Left lung (tissue), 4 donors: ENCODE measurements at regions not wholly inside any gene's neighbourhood (a gene's known extent, or its start where the extent isn't known, plus 50 kb on each side); places are given as distances from the start of the nearest gene placed in this dataset.

ENCODE experiments used
- ATAC-seq: fragments of 200-7000 bp; cut with Tn5 transposase; one replicate; pipeline ENCODE4 v1.9.1; 2020; ENCODE audit warnings: moderate library complexity
- DNase-seq, 4 donors: peaks; one replicate each; pipeline ENCODE4 v3.0.0-alpha.2; 2013 to 2020
- H3K27ac ChIP-seq, 2 donors: fragments of 200-600 bp; sonication (generic) in 1 of 2; one replicate each; pipeline versions ENCODE4 v1.5.0 to v1.8.0; 2020 to 2021
- H3K27me3 ChIP-seq, 2 donors: fragments of 200-600 bp; sonication (generic) in 1 of 2; one replicate each; pipeline versions ENCODE4 v1.5.0 to v1.8.0; 2020 to 2021
- H3K36me3 ChIP-seq, 2 donors: fragments of 200-600 bp; sonication (generic) in 1 of 2; one replicate each; pipeline versions ENCODE4 v1.5.0 to v1.8.0; 2020 to 2021
- H3K4me1 ChIP-seq, 2 donors: fragments of 200-600 bp; one replicate each; pipeline ENCODE4 v1.8.0; 2021
- H3K4me3 ChIP-seq, 2 donors: fragments of 200-600 bp; sonication (generic) in 1 of 2; one replicate each; pipeline versions ENCODE4 v1.5.0 to v1.8.0; 2020 to 2021; ENCODE audit warnings: mild to moderate bottlenecking in 1 of 2
- H3K9me3 ChIP-seq, 2 donors: fragments of 200-600 bp; sonication (generic) in 1 of 2; one replicate each; pipeline versions ENCODE4 v1.5.0 to v1.8.0; 2020 to 2021
- intact Hi-C, 2 donors: fragments of 100-400 bp; cut with DNase I; formaldehyde crosslinking; loops; one replicate each; pipeline versions ENCODE4 v1.11.2 to v1.14.2; 2022
- TF ChIP-seq, protein P1 (sequence below), 2 donors: fragments of 200-600 bp; sonication (generic) in 1 of 2; IDR thresholded peaks; one replicate each; pipeline versions ENCODE4 v1.5.0 to v1.8.0; 2021; ENCODE audit warnings: antibody characterized with exemption in 2 of 2
- donor health status: DM: no; HTN: yes; CAD: no.
- donor health status: DM: no; HTN: no; CAD: no.

DNA sequence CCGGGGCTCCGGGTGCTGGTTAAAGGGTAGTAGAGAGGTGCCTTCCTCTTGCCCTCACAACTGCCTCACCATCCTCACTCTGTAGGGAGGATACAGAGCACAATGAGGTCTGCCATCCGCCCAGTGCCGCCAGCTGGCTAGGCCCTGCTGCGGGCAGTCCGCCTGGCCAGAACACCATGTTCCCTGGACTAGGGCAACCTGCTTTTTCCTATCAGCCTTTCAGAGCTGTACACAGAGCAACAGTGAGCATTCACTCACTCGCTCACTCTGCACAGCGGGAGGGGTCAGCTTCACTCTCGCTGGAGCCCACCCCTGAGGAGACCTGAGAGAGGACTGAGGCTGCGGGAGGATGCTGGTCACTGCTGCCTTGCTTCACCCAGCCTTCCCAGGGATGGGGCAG is 218.7 kb upstream of the CHRNA7 start:
- no peaks in the 10 kb centered on the region for H3K4me1 ChIP-seq
- H3K27ac ChIP-seq, result no peak overlapping the region
- TF ChIP-seq, protein P1, sequence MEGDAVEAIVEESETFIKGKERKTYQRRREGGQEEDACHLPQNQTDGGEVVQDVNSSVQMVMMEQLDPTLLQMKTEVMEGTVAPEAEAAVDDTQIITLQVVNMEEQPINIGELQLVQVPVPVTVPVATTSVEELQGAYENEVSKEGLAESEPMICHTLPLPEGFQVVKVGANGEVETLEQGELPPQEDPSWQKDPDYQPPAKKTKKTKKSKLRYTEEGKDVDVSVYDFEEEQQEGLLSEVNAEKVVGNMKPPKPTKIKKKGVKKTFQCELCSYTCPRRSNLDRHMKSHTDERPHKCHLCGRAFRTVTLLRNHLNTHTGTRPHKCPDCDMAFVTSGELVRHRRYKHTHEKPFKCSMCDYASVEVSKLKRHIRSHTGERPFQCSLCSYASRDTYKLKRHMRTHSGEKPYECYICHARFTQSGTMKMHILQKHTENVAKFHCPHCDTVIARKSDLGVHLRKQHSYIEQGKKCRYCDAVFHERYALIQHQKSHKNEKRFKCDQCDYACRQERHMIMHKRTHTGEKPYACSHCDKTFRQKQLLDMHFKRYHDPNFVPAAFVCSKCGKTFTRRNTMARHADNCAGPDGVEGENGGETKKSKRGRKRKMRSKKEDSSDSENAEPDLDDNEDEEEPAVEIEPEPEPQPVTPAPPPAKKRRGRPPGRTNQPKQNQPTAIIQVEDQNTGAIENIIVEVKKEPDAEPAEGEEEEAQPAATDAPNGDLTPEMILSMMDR (IDR thresholded peaks at IDR 0.05), result no peak
- intact Hi-C loops, result no loop called here
- no peaks in the 10 kb centered on the region for H3K9me3 ChIP-seq
- ATAC-seq, result no peak
- no peaks in the 10 kb centered on the region for H3K27me3 ChIP-seq
- no peaks in the 10 kb centered on the region for H3K36me3 ChIP-seq
- H3K4me3 ChIP-seq, result no peak overlapping the region
- DNase-seq, result no peak

DNA sequence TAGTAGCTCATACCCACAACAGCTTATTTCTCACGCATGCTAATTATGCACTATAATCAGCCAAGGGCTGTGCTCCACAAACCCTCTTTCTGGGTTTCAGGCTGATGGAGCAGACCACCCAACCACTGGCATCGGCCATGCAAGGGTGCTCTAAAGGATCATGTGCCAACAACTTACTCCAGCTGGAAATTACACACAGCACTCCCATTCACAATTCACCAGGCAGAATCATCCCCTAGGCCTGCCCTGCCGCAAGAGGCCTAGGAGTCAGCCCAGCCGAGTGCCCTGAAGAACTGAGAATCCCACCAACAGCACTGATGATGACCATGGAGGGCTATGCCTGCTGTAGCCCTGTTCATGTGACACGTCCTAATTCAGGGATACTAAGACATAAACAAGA is 216.2 kb upstream of the CHRNA7 start:
- no peak overlapping the region for H3K4me3 ChIP-seq
- no peak overlapping the region for H3K27ac ChIP-seq
- DNase-seq, result no peak
- H3K9me3 ChIP-seq, result no peaks in the 10 kb centered on the region
- no peak for ATAC-seq
- intact Hi-C loops, result no loop called here
- no peaks in the 10 kb centered on the region for H3K27me3 ChIP-seq
- H3K4me1 ChIP-seq, result no peaks in the 10 kb centered on the region
- no peaks in the 10 kb centered on the region for H3K36me3 ChIP-seq
- TF ChIP-seq, protein P1 (IDR thresholded peaks at IDR 0.05), result no peak

DNA sequence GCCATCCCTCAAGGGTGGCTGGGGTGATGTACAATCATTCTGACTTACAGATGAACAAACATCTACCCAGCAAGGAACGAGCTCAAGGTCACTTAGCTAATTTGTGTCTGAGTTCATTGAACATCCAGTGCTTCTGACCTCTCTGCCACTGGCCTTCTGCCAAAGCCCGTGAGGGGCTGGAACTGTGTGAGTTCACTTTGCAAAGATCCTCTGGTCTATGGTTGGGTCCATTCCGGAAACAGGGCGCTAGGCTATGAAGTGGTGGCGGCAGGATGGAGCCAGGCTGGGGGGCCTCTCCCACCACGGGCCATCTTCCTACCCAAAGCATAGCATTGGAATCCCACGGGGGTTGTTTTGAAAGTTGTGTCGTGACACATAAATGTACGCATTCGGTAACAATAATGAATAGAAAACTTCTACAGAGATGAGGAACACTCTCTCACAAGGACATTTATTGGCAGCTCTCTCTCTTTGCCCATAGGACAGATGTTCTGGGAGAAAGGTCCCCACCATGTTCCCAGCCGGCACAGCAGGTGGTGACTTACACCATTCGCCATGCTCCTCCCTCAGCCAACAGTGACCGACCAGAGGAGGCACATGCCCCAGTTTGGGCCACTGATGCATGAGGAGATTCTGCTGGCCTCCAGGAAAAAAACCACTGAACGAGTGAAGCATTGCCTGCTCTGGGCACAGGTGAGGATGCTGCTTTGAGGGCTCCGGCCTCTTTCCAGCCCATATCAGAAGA is 214.7 kb upstream of the CHRNA7 start:
- DNase-seq (no peak), ATAC-seq (no peak)
- Histone ChIP-seq H3K27me3 (no peaks in the 10 kb centered on the region), H3K9me3 (no peaks in the 10 kb centered on the region), H3K4me1 (no peaks in the 10 kb centered on the region), H3K27ac (no peak overlapping the region), H3K36me3 (no peaks in the 10 kb centered on the region), H3K4me3 (no peak overlapping the region)
- intact Hi-C loops, result no loop called here
- TF ChIP-seq, protein P1 (IDR thresholded peaks at IDR 0.05), result no peak

DNA sequence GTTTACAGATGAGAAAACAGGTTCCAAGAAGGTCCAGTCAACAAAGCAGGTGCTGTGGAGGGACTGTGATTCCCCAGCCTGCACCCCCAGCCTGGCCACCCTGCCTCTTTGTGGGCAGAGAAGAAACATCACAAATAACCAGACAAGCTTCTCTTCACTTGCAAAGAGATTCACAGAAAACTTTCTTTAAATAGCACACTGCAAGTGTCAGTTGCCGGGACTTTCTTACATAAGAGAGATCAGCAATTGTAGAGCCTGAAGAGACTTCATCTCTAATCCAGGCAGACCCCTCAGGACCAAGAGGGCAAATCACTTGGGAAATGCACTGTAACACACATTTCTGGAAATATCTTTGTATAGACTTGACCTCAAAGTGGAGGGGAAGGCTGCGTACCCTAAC is 207.9 kb upstream of the CHRNA7 start:
- no peak for DNase-seq
- TF ChIP-seq, protein P1 (IDR thresholded peaks at IDR 0.05), result no peak
- H3K36me3 ChIP-seq, result no peaks in the 10 kb centered on the region
- no peaks in the 10 kb centered on the region for H3K9me3 ChIP-seq
- no peaks in the 10 kb centered on the region for H3K4me1 ChIP-seq
- ATAC-seq, result no peak
- intact Hi-C loops, result no loop called here
- H3K4me3 ChIP-seq, result no peak overlapping the region
- H3K27ac ChIP-seq, result no peak overlapping the region
- no peaks in the 10 kb centered on the region for H3K27me3 ChIP-seq

DNA sequence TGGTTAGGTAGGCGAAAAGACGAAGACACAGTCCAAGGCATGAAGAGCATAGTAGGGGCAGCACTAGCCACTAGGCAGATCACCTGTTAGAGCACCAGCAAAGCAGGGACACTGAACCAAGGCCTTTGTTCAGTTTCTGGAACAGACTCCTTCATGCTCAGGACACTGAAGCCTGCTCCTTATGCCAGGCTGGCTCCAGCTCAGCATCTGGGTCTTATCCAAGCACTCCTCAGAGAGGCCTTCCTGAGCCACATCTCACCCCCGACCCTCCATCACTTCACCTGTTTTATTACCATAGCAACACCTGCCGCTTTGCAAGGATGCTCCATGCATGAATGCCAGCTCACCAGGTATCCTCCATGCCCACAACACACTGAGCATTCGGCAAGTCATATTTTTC is 206.3 kb upstream of the CHRNA7 start:
- no peaks in the 10 kb centered on the region for H3K9me3 ChIP-seq

More for the DNA sequence above, 206.3 kb upstream of the CHRNA7 start:
- ATAC-seq (no peak), DNase-seq (no peak)
- Histone ChIP-seq H3K27me3 (no peaks in the 10 kb centered on the region), H3K27ac (no peak overlapping the region), H3K36me3 (no peaks in the 10 kb centered on the region), H3K4me3 (no peak overlapping the region), H3K4me1 (no peaks in the 10 kb centered on the region)
- TF ChIP-seq, protein P1 (IDR thresholded peaks at IDR 0.05), result no peak
- intact Hi-C loops, result no loop called here
